ENCODE measurements at regions not wholly inside any gene's neighbourhood (a gene's known extent, or its start where the extent isn't known, plus 50 kb on each side); places are given as distances from the start of the nearest gene placed in this dataset.

- no peak for TF ChIP-seq CTCF (IDR thresholded peaks at IDR 0.05)
These were observed 1230.2 kb upstream of the ADGRL3 start for GRCh38 chr4:59969909-59970308.

GRCh38 chr4:59971952-59972351 is 1228.2 kb upstream of the ADGRL3 start:
- TF ChIP-seq CTCF (IDR thresholded peaks at IDR 0.05), result no peak

- TF ChIP-seq CTCF (IDR thresholded peaks at IDR 0.05), result no peak
These were observed 1226.6 kb upstream of the ADGRL3 start for GRCh38 chr4:59973492-59973891.

- no peak for TF ChIP-seq CTCF (IDR thresholded peaks at IDR 0.05)
These were observed 1221.1 kb upstream of the ADGRL3 start for GRCh38 chr4:59979061-59979460.

GRCh38 chr4:59983852-59984251 is 1216.3 kb upstream of the ADGRL3 start:
- TF ChIP-seq CTCF (IDR thresholded peaks at IDR 0.05), result no peak

GRCh38 chr4:59987289-59987688 is 1212.8 kb upstream of the ADGRL3 start:
- TF ChIP-seq CTCF (IDR thresholded peaks at IDR 0.05), result no peak

- TF ChIP-seq CTCF (IDR thresholded peaks at IDR 0.05), result no peak; the same call in 1 of the 2 replicates
These were observed 1206.0 kb upstream of the ADGRL3 start for GRCh38 chr4:59994118-59994517.

GRCh38 chr4:60002603-60003337 is 1197.4 kb upstream of the ADGRL3 start:
- TF ChIP-seq CTCF (IDR thresholded peaks at IDR 0.05), result no peak
